ENCODE measurements at regions not wholly inside any gene's neighbourhood (a gene's known extent, or its start where the extent isn't known, plus 50 kb on each side); places are given as distances from the start of the nearest gene placed in this dataset.

- H4K91ac ChIP-seq (replicated peaks; ENCODE audit: insufficient read length, low read length) = no peak overlapping the region
- H3K79me2 ChIP-seq (ENCODE audit: control insufficient read depth in 1 of 2, insufficient read depth in 2 of 2, low read length in 2 of 2) = no peaks in the 10 kb centered on the region
- H2BK20ac ChIP-seq (ENCODE audit: low read length) = no peak overlapping the region
- H3K4me1 ChIP-seq (replicated peaks in 1 of 4; ENCODE audit: control insufficient read depth in 3 of 4, insufficient read depth in 4 of 4, low read length in 3 of 4) = peaks cover 0 to 2% (median 0%) of the 10 kb centered on the region in 4 experiments; a peak in 1 of 7 replicates
- H4K8ac ChIP-seq (ENCODE audit: extremely low read depth, insufficient read depth, low read length) = no peak overlapping the region
- H4K5ac ChIP-seq (ENCODE audit: insufficient read length, low read depth, low read length) = no peak overlapping the region
- H3K27ac ChIP-seq (ENCODE audit: low read depth, low read length) = no peak overlapping the region
- no peak overlapping the region for H2BK12ac ChIP-seq (ENCODE audit: low read depth, low read length)
- H3K14ac ChIP-seq (ENCODE audit: insufficient read length) = no peak overlapping the region
- ChIA-PET CTCF (ENCODE audit: partially characterized antibody) (interaction anchor here (0.6 kb wide), 1 partner anchor 33 kb away, joined by 3 read pairs; no protein-coding TSS in a partner anchor), POLR2A (ENCODE audit: partially characterized antibody) (no interaction called here)
- H2BK120ac ChIP-seq (replicated peaks; ENCODE audit: low read depth, low read length) = no peak overlapping the region
- no peak overlapping the region for H3K4ac ChIP-seq (replicated peaks; ENCODE audit: insufficient read length, low read depth, low read length)
- no peak overlapping the region for H2AK5ac ChIP-seq (ENCODE audit: low read depth, low read length)
- no peak overlapping the region for H2AFZ ChIP-seq (ENCODE audit: low read length)
- no peak overlapping the region for H2BK15ac ChIP-seq (ENCODE audit: low read length)
- 99% methylated on average over 3 of the region's 3 CpGs; no CpG with 5 or more reads in 1 of the 2 experiments for WGBS, 2 experiments (ENCODE audit: extremely low coverage in 1 of 2, insufficient coverage in 1 of 2, insufficient read length in 1 of 2, insufficient replicate concordance in 2 of 2, low coverage in 1 of 2, low lambda C conversion rate in 2 of 2, missing lambda C conversion rate in 1 of 2)
- no peak overlapping the region for H3K9ac ChIP-seq (replicated peaks in 1 of 4; ENCODE audit: extremely low read depth in 1 of 4, low read depth in 3 of 4, low read length in 3 of 4)
- no peak overlapping the region for H3K4me3 ChIP-seq (ENCODE audit: extremely low read depth in 1 of 4, insufficient read depth in 2 of 4, low read depth in 3 of 4, low read length in 4 of 4)
- H3K4me2 ChIP-seq (ENCODE audit: insufficient read depth in 1 of 2, low read depth in 2 of 2, low read length in 2 of 2) = no peak overlapping the region
- no peak for DNase-seq (ENCODE audit: low read depth in 1 of 2, low spot score in 2 of 2)
- H3K36me3 ChIP-seq (ENCODE audit: control insufficient read depth in 2 of 4, insufficient read depth in 4 of 4, low read length in 3 of 4) = no peaks in the 10 kb centered on the region
- no peak overlapping the region for H2BK5ac ChIP-seq (ENCODE audit: low read depth, low read length)
- H3K18ac ChIP-seq (ENCODE audit: extremely low read depth, low read length) = no peak overlapping the region
- H3K27me3 ChIP-seq (replicated peaks in 1 of 4; ENCODE audit: control insufficient read depth in 3 of 4, extremely low read depth in 1 of 4, insufficient read depth in 3 of 4, low read length in 3 of 4) = no peaks in the 10 kb centered on the region
- no peaks in the 10 kb centered on the region for H3K9me3 ChIP-seq (ENCODE audit: insufficient read depth in 2 of 2, low read depth in 1 of 2, low read length in 1 of 2)
- no peak for FAIRE-seq
- no peaks in the 10 kb centered on the region for H3K79me1 ChIP-seq (ENCODE audit: low read depth, low read length)
- H3K56ac ChIP-seq (replicated peaks; ENCODE audit: insufficient read length, low read depth, low read length) = no peak overlapping the region
- no peak overlapping the region for H3K23ac ChIP-seq (ENCODE audit: insufficient read length)
- H4K20me1 ChIP-seq (replicated peaks in 1 of 2; ENCODE audit: control insufficient read depth in 1 of 2, insufficient read depth in 2 of 2, low read length in 2 of 2) = no peaks in the 10 kb centered on the region
- TF ChIP-seq TCF12 (IDR thresholded peaks at IDR 0.05; ENCODE audit: low read depth, low read length) (no peak), MAFK (IDR thresholded peaks at IDR 0.05; ENCODE audit: low read depth, low read length) (no peak), GABPA (IDR thresholded peaks at IDR 0.05; ENCODE audit: borderline replicate concordance, insufficient read depth, low read length) (no peak), TAF7 (optimal IDR thresholded peaks at IDR 0.05; ENCODE audit: borderline replicate concordance, low read depth, low read length) (no peak), BACH1 (IDR thresholded peaks at IDR 0.05; ENCODE audit: low read length) (no peak)
- no peaks in the 10 kb centered on the region; the same call in 1 of the 2 replicates for H3K23me2 ChIP-seq (ENCODE audit: low read depth, low read length)
These were observed 2197.0 kb downstream of the ARAP2 start for GRCh38 chr4:34047363-34047762.
